GM12878 (cell line): ENCODE measurements at regions not wholly inside any gene's neighbourhood (a gene's known extent, or its start where the extent isn't known, plus 50 kb on each side); places are given as distances from the start of the nearest gene placed in this dataset.

ENCODE experiments used
- HDAC2 ChIP-seq: fragments of 200-600 bp; sonication (generic); IDR thresholded peaks from 2 replicates; pipeline ENCODE4 v1.6.1; 2017
- JUND ChIP-seq: IDR thresholded peaks from 2 replicates; pipeline ENCODE4 v1.6.1; 2012; ENCODE audit warnings: low read depth, mild to moderate bottlenecking, low read length, improper control_type of control experiment, moderate library complexity
- TAF1 ChIP-seq: IDR thresholded peaks from 2 replicates; pipeline ENCODE4 v1.6.1; 2011; ENCODE audit warnings: mild to moderate bottlenecking, low read depth, low read length, borderline replicate concordance
- TF ChIP-seq, protein P1 (sequence below): IDR thresholded peaks from 2 replicates; pipeline ENCODE4 v1.6.1; 2012; ENCODE audit warnings: low read depth, low read length, improper control_type of control experiment

DNA sequence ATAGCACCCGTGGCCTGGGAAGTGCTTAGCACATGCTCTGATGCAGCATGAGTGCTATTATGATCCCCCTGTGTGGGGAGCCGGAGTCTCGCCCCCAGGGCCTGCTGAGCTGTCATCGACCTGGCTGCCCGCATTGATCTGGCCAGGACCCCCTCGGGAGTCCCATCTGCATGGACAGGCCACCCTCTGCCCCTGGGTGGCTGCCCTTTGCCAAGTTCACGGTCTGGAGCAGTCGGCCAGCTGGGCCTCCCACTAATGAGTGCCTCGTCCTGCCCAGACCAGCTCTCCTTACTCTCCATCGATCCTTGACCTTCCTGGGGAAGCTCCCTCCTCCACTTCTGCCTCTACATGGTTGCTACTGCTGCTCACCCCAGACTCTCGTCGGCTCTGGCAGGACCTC, 121.8 kb upstream of the RUNX3 start:
- TF ChIP-seq, protein P1, sequence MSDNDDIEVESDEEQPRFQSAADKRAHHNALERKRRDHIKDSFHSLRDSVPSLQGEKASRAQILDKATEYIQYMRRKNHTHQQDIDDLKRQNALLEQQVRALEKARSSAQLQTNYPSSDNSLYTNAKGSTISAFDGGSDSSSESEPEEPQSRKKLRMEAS = no peak
- no peak for TF ChIP-seq TAF1
- TF ChIP-seq HDAC2 = no peak
- TF ChIP-seq JUND = no peak
